A549 (cell line): ENCODE measurements at regions not wholly inside any gene's neighbourhood (a gene's known extent, or its start where the extent isn't known, plus 50 kb on each side); places are given as distances from the start of the nearest gene placed in this dataset.

ENCODE experiments used
- FOSB ChIP-seq: fragments of 250-450 bp; sonication (Bioruptor Pico); IDR thresholded peaks from 2 replicates; pipeline ENCODE4 v1.5.0; 2020; ENCODE audit warnings: mild to moderate bottlenecking, moderate library complexity
- MAFK ChIP-seq: fragments of 450-650 bp; IDR thresholded peaks from 2 replicates; pipeline ENCODE4 v1.6.1; 2014; ENCODE audit not compliant: partially characterized antibody
- NFE2L2 ChIP-seq: fragments of 150-350 bp; conservative IDR thresholded peaks from 2 replicates; pipeline ENCODE4 v1.6.1; 2014; ENCODE audit warnings: low read length
- POLR2A ChIP-seq: IDR thresholded peaks from 2 replicates; pipeline ENCODE4 v1.6.1; 2012; ENCODE audit warnings: mild to moderate bottlenecking, low read length
- RCOR1 ChIP-seq: fragments of 150-350 bp; IDR thresholded peaks from 2 replicates; pipeline ENCODE4 v1.6.1; 2014; ENCODE audit warnings: antibody characterized with exemption, low read length, low read depth
- TP53 ChIP-seq: fragments of 250-450 bp; sonication (Bioruptor Pico); IDR thresholded peaks from 2 replicates; pipeline ENCODE4 v1.5.0; 2021; ENCODE audit warnings: mild to moderate bottlenecking, moderate library complexity
- ZFP36 ChIP-seq: fragments of 450-650 bp; IDR thresholded peaks from 2 replicates; pipeline ENCODE4 v1.6.1; 2014; ENCODE audit warnings: borderline replicate concordance; ENCODE audit not compliant: partially characterized antibody
- TF ChIP-seq, protein P1 (sequence below): fragments of >200 bp; sonication (Bioruptor Twin); formaldehyde crosslinking; IDR thresholded peaks from 3 replicates; pipeline ENCODE4 v1.5.1; 2016
- TF ChIP-seq, protein P2 (sequence below): fragments of 200-600 bp; sonication (generic); IDR thresholded peaks from 2 replicates; pipeline ENCODE4 v1.6.1; 2016; ENCODE audit warnings: antibody characterized with exemption, mild to moderate bottlenecking, moderate library complexity

DNA sequence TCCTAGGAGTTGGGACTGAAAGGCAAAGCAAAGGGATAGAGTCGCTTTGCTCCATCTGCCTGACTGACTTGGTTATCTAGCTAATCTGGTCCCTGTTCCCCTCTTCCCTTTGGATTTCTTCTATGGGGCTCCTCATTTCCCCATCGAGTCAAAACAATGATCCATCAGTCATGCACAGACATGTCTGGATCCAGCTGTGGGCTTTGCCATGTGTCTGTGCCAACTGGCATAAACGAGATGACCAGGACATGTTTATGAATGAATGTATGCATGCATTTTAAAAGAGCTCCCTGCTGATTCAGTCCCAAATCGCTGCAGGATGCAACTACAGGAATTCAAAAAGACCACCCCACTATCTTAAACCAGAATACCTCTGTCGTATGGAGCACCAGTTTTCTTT lies 122.0 kb downstream of the ARL4A start:
- no peak for TF ChIP-seq TP53 (CRISPR knock-in tag)
- TF ChIP-seq, protein P1, sequence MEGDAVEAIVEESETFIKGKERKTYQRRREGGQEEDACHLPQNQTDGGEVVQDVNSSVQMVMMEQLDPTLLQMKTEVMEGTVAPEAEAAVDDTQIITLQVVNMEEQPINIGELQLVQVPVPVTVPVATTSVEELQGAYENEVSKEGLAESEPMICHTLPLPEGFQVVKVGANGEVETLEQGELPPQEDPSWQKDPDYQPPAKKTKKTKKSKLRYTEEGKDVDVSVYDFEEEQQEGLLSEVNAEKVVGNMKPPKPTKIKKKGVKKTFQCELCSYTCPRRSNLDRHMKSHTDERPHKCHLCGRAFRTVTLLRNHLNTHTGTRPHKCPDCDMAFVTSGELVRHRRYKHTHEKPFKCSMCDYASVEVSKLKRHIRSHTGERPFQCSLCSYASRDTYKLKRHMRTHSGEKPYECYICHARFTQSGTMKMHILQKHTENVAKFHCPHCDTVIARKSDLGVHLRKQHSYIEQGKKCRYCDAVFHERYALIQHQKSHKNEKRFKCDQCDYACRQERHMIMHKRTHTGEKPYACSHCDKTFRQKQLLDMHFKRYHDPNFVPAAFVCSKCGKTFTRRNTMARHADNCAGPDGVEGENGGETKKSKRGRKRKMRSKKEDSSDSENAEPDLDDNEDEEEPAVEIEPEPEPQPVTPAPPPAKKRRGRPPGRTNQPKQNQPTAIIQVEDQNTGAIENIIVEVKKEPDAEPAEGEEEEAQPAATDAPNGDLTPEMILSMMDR: no peak
- TF ChIP-seq, protein P2, sequence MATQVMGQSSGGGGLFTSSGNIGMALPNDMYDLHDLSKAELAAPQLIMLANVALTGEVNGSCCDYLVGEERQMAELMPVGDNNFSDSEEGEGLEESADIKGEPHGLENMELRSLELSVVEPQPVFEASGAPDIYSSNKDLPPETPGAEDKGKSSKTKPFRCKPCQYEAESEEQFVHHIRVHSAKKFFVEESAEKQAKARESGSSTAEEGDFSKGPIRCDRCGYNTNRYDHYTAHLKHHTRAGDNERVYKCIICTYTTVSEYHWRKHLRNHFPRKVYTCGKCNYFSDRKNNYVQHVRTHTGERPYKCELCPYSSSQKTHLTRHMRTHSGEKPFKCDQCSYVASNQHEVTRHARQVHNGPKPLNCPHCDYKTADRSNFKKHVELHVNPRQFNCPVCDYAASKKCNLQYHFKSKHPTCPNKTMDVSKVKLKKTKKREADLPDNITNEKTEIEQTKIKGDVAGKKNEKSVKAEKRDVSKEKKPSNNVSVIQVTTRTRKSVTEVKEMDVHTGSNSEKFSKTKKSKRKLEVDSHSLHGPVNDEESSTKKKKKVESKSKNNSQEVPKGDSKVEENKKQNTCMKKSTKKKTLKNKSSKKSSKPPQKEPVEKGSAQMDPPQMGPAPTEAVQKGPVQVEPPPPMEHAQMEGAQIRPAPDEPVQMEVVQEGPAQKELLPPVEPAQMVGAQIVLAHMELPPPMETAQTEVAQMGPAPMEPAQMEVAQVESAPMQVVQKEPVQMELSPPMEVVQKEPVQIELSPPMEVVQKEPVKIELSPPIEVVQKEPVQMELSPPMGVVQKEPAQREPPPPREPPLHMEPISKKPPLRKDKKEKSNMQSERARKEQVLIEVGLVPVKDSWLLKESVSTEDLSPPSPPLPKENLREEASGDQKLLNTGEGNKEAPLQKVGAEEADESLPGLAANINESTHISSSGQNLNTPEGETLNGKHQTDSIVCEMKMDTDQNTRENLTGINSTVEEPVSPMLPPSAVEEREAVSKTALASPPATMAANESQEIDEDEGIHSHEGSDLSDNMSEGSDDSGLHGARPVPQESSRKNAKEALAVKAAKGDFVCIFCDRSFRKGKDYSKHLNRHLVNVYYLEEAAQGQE: no peak
- no peak for TF ChIP-seq MAFK
- TF ChIP-seq NFE2L2: no peak
- TF ChIP-seq ZFP36: no peak
- no peak for TF ChIP-seq FOSB (CRISPR knock-in tag)
- no peak for TF ChIP-seq POLR2A
- TF ChIP-seq RCOR1: no peak
